ENCODE measurements at regions not wholly inside any gene's neighbourhood (a gene's known extent, or its start where the extent isn't known, plus 50 kb on each side); places are given as distances from the start of the nearest gene placed in this dataset.

DNA sequence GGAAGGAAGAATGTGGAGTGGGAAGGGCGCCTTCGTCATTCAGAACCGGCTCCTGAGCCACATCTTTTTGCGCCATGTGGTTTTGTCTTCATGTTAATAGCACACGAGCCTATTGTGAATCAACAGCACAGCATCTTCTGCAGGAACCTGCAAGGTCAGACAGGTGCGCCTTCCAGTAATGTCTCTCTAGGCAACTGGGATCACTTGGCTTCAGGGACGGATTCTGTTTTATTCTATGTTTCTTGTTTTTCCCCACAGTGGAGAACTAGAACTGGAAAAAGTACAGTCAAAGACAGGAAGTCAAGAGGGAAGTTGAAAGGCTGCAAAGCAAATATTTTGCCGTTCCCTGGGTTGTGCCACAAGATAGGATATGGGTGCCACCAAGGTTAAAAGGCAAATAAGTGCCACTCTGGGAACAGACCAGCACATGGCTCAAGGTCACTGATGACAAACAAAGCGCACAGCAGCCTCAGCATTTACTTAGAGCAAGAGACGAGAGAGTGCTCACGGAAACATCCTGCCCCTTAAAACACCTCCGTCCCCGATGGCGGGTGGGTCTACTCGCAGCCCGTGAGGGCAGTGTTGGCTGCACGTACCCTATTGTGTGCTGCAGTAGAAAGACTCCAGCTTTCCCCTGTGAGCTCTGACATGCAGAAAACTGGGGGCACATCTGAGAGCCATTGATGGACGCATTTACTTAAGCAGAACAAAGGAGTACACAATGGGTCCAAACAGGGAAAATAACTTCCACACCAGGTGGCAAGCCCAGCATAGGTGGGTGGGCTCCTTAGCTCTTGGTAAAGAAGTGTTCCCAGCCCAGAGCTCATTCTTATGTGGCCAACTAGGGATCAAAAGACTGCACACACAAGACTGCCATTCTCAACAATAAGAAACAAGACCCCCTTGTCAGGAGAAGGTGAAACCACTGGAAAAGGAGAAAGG, 107.2 kb upstream of the PARD3B start (continued):
- peak; percentile 34 for TF ChIP-seq TEAD3 (CRISPR knock-in tag; optimal IDR thresholded peaks at IDR 0.05; ENCODE audit: borderline replicate concordance)
- TF ChIP-seq FOXA3 (CRISPR knock-in tag; IDR thresholded peaks at IDR 0.05): peak; percentile 64; the same call in 1 of the 2 replicates
- TF ChIP-seq, protein P1, sequence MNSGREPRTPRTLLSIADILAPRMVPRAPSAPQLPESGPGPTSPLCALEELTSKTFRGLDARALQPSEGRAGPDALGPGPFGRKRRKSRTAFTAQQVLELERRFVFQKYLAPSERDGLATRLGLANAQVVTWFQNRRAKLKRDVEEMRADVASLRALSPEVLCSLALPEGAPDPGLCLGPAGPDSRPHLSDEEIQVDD (CRISPR knock-in tag; IDR thresholded peaks at IDR 0.05; ENCODE audit: borderline replicate concordance): no peak
- peak; percentile 50; the same call in 1 of the 2 replicates for TF ChIP-seq ZNF574 (CRISPR knock-in tag; IDR thresholded peaks at IDR 0.05)
- no peak for TF ChIP-seq ZNF784 (CRISPR knock-in tag; IDR thresholded peaks at IDR 0.05; ENCODE audit: borderline replicate concordance)
- 0 out of 2 replicates have a peak, but pooled peaks have one; percentile 52 for TF ChIP-seq ZNF691 (CRISPR knock-in tag; IDR thresholded peaks at IDR 0.05; ENCODE audit: borderline replicate concordance, low read depth)
- TF ChIP-seq ZNF878 (CRISPR knock-in tag; IDR thresholded peaks at IDR 0.05): 0 out of 2 replicates have a peak, but pooled peaks have one; percentile 50
- TF ChIP-seq ZNF510 (CRISPR knock-in tag; IDR thresholded peaks at IDR 0.05; ENCODE audit: low read depth): no peak
- no peak for TF ChIP-seq SIX4 (CRISPR knock-in tag; IDR thresholded peaks at IDR 0.05)
- no peak for TF ChIP-seq ZNF33B (CRISPR knock-in tag; IDR thresholded peaks at IDR 0.05)
- no peak for TF ChIP-seq KMT2B (CRISPR knock-in tag; IDR thresholded peaks at IDR 0.05)
- TF ChIP-seq, protein P2, sequence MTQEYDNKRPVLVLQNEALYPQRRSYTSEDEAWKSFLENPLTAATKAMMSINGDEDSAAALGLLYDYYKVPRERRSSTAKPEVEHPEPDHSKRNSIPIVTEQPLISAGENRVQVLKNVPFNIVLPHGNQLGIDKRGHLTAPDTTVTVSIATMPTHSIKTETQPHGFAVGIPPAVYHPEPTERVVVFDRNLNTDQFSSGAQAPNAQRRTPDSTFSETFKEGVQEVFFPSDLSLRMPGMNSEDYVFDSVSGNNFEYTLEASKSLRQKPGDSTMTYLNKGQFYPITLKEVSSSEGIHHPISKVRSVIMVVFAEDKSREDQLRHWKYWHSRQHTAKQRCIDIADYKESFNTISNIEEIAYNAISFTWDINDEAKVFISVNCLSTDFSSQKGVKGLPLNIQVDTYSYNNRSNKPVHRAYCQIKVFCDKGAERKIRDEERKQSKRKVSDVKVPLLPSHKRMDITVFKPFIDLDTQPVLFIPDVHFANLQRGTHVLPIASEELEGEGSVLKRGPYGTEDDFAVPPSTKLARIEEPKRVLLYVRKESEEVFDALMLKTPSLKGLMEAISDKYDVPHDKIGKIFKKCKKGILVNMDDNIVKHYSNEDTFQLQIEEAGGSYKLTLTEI (CRISPR knock-in tag; conservative IDR thresholded peaks at IDR 0.05): no peak
- TF ChIP-seq ZNF761 (CRISPR knock-in tag; conservative IDR thresholded peaks at IDR 0.05): no peak
- TF ChIP-seq RBFOX2 (IDR thresholded peaks at IDR 0.05; ENCODE audit: low read depth, low read length): no peak
- TF ChIP-seq, protein P3, sequence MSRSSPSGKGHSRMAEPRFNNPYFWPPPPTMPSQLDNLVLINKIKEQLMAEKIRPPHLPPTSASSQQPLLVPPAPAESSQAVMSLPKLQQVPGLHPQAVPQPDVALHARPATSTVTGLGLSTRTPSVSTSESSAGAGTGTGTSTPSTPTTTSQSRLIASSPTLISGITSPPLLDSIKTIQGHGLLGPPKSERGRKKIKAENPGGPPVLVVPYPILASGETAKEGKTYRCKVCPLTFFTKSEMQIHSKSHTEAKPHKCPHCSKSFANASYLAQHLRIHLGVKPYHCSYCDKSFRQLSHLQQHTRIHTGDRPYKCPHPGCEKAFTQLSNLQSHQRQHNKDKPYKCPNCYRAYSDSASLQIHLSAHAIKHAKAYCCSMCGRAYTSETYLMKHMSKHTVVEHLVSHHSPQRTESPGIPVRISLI (CRISPR knock-in tag; IDR thresholded peaks at IDR 0.05; ENCODE audit: borderline replicate concordance): peak; percentile 48; the same call in 1 of the 2 replicates
